HEK293T (cell line): ENCODE measurements at regions not wholly inside any gene's neighbourhood (a gene's known extent, or its start where the extent isn't known, plus 50 kb on each side); places are given as distances from the start of the nearest gene placed in this dataset.

Experiments used
- CTCF ChIA-PET: fragments of 350-600 bp; formaldehyde crosslinking; extraction: SDS; loops from one replicate; lab custom pipeline; 2021; ENCODE audit warnings: antibody characterized with exemption, inconsistent platforms; lab: Yijun Ruan, JAX
- POLR2A ChIA-PET: fragments of 350-600 bp; formaldehyde crosslinking; extraction: SDS; loops from one replicate; lab custom pipeline; 2020; ENCODE audit warnings: antibody characterized with exemption, inconsistent platforms; lab: Yijun Ruan, JAX
- DNase-seq: peaks from one replicate; pipeline ENCODE4 v3.0.0; 2012; ENCODE audit warnings: mixed read lengths; ENCODE audit errors: extremely low spot score
- ARNT ChIP-seq: fragments of 450-650 bp; IDR thresholded peaks from 2 replicates; pipeline ENCODE4 v1.6.1; 2017; ENCODE audit warnings: mild to moderate bottlenecking
- BHLHE40 ChIP-seq: fragments of 450-650 bp; IDR thresholded peaks from 2 replicates; pipeline ENCODE4 v1.6.1; 2016; ENCODE audit warnings: mild to moderate bottlenecking, moderate library complexity, borderline replicate concordance
- CTBP1 ChIP-seq: fragments of 450-650 bp; IDR thresholded peaks from 2 replicates; pipeline ENCODE4 v1.6.1; 2016; ENCODE audit warnings: borderline replicate concordance
- ELF4 ChIP-seq: fragments of 450-650 bp; IDR thresholded peaks from 2 replicates; pipeline ENCODE4 v1.6.1; 2017; ENCODE audit warnings: antibody characterized with exemption
- FOXA1 ChIP-seq: fragments of 450-650 bp; IDR thresholded peaks from 2 replicates; pipeline ENCODE4 v1.6.1; 2016; ENCODE audit warnings: mild to moderate bottlenecking
- FOXK2 ChIP-seq: fragments of 450-650 bp; IDR thresholded peaks from 2 replicates; pipeline ENCODE4 v1.6.1; 2016; ENCODE audit warnings: mild to moderate bottlenecking
- FOXM1 ChIP-seq: fragments of 450-650 bp; IDR thresholded peaks from 2 replicates; pipeline ENCODE4 v1.6.1; 2017; ENCODE audit warnings: mild to moderate bottlenecking, borderline replicate concordance
- HDGF ChIP-seq: fragments of 450-650 bp; IDR thresholded peaks from 2 replicates; pipeline ENCODE4 v1.6.1; 2017; ENCODE audit warnings: antibody characterized with exemption, borderline replicate concordance
- L3MBTL2 ChIP-seq: fragments of 450-650 bp; conservative IDR thresholded peaks from 2 replicates; pipeline ENCODE4 v1.6.1; 2016; ENCODE audit warnings: mild to moderate bottlenecking
- LEF1 ChIP-seq: fragments of 450-650 bp; IDR thresholded peaks from 2 replicates; pipeline ENCODE4 v1.6.1; 2017; ENCODE audit warnings: mild to moderate bottlenecking, borderline replicate concordance
- NFRKB ChIP-seq: fragments of 450-650 bp; IDR thresholded peaks from 2 replicates; pipeline ENCODE4 v1.6.1; 2016; ENCODE audit warnings: mild to moderate bottlenecking, moderate library complexity
- PKNOX1 ChIP-seq: fragments of 450-650 bp; IDR thresholded peaks from 2 replicates; pipeline ENCODE4 v1.6.1; 2016
- SP1 ChIP-seq: fragments of 450-650 bp; IDR thresholded peaks from 2 replicates; pipeline ENCODE4 v1.6.1; 2017
- SUZ12 ChIP-seq: fragments of 450-650 bp; IDR thresholded peaks from 2 replicates; pipeline ENCODE4 v1.6.1; 2016; ENCODE audit warnings: mild to moderate bottlenecking
- TARDBP ChIP-seq: fragments of 450-650 bp; IDR thresholded peaks from 2 replicates; pipeline ENCODE4 v1.6.1; 2016
- ZNF384 ChIP-seq: fragments of 450-650 bp; IDR thresholded peaks from 2 replicates; pipeline ENCODE4 v1.6.1; 2016

DNA sequence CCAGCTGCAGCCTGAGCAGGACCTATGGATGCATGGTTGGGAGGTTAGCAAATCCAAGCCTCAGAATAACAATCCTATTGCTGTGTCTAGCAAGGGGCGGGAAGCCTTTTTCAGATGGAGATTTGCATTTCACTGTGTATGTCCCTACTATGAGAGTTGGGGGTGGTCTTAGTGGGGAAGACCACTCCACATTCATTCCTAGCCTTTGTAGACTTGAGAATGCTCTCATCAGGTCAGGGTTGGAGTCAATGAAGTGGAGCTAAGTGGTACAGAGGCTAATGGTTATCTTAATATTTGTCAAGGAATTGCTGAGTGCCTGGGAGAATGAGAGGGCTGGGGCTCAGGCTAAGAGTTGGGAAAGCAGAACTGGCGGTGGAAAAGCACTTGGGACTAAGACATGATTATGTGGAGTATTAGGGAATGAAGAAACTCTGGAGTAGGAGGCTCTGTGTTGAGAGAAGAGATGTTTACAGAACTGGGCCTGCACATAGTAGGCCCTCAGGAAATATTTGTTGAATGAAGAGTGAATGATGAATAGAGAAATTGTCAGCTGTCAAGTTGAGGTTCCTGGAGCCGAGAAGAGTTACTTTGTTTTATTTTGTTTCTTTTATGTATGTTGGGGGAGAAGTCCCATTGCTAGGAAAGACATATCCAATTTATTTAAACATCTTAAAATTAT lies 175.5 kb upstream of the SPRY4 start:
- CTCF ChIA-PET: no interaction called here
- TF ChIP-seq ARNT (no peak), ZNF384 (no peak), CTBP1 (no peak), PKNOX1 (no peak), BHLHE40 (no peak), NFRKB (no peak), LEF1 (no peak), L3MBTL2 (no peak)
- POLR2A ChIA-PET: no interaction called here
- DNase-seq: no peak

DNA sequence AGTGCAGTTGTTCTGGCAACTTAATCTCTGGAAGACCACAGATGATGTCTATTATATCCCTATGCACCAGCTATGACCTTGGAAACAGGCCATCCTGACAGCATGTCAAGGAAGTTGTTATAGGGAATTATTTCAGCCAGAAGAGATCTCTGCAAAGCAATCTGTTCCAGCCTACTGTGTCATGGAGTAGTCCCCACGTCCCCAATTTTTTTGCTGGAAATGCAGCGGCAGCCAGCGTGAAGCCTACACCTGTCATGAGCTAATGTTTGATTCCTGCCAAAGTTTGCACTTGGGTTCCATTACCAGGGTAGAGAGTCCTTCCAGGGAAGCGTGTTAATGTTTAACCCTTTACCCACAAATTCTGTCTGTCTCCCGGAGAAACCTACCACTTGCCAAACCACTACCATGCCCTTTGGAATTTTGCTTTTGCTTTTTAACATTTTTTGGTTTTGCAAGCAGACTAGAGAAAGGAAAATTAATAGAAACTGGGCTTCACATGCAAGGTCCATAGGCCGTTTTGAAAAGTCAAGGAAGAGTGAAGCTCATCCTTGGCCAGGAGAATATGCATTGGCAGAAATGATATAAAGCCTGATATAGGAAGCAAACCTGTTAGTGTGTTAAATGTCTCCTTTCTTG lies 174.9 kb upstream of the SPRY4 start:
- TF ChIP-seq PKNOX1: no peak
- POLR2A ChIA-PET: no interaction called here
- DNase-seq: no peak
- CTCF ChIA-PET: no interaction called here

GRCh38 chr5:142498298-142498697 lies 173.5 kb upstream of the SPRY4 start:
- ChIA-PET POLR2A (no interaction called here), CTCF (no interaction called here)
- no peak for DNase-seq
- TF ChIP-seq SUZ12: no peak
- no peak for TF ChIP-seq LEF1
- no peak for TF ChIP-seq L3MBTL2
- no peak for TF ChIP-seq BHLHE40
- no peak for TF ChIP-seq HDGF
- no peak for TF ChIP-seq FOXA1
- TF ChIP-seq PKNOX1: no peak

- ChIA-PET POLR2A (no interaction called here), CTCF (no interaction called here)
- TF ChIP-seq ARNT (no peak), BHLHE40 (no peak), ZNF384 (no peak), ELF4 (no peak), SP1 (no peak)
- DNase-seq: no peak
These were observed 170.7 kb upstream of the SPRY4 start for GRCh38 chr5:142495531-142495930.

- no peak for DNase-seq
- TF ChIP-seq ZNF384 (no peak), ARNT (no peak), PKNOX1 (no peak), CTBP1 (no peak), NFRKB (no peak), FOXA1 (no peak), FOXM1 (no peak), SP1 (no peak), ELF4 (no peak), L3MBTL2 (no peak), FOXK2 (no peak), TARDBP (no peak), HDGF (no peak), SUZ12 (no peak), BHLHE40 (no peak)
- POLR2A ChIA-PET: no interaction called here
- CTCF ChIA-PET: interaction anchor here (0.6 kb wide), 1 partner anchor 25 kb away, joined by 3 read pairs; no protein-coding TSS in a partner anchor
These were observed 169.2 kb upstream of the SPRY4 start for GRCh38 chr5:142493875-142494518.

GRCh38 chr5:142492781-142493281 lies 168.0 kb upstream of the SPRY4 start:
- TF ChIP-seq FOXA1 (no peak), ELF4 (no peak), SUZ12 (no peak)
- POLR2A ChIA-PET: no interaction called here
- no peak for DNase-seq
- CTCF ChIA-PET: interaction anchor here (0.7 kb wide), 1 partner anchor 1159 kb away, joined by 3 read pairs; no protein-coding TSS in a partner anchor

DNA sequence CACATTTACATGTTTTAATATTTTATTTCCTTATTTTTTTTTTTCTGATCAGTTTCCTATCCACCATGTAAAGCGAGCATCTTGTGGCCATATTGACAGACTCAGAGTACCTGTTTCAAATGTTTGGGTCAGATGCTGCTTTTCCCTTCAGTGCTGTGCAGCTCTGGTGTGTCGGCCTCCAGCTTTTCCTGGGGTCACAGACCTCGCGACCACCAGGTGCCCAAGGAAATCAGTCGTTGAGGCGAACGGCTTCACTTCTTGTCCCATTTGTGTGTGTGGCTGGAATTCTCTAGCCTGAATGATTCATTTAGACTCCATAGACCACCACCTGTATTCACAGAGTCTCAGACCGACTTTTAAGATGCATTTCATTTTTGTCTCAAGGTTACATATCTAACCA lies 166.9 kb upstream of the SPRY4 start:
- TF ChIP-seq FOXK2 (no peak), PKNOX1 (no peak), TARDBP (no peak), ZNF384 (no peak), FOXM1 (no peak), SUZ12 (no peak), FOXA1 (no peak)
- POLR2A ChIA-PET: no interaction called here
- DNase-seq: no peak
- CTCF ChIA-PET: interaction anchor here (0.6 kb wide), 1 partner anchor 307 kb away, joined by 10 read pairs; no protein-coding TSS in a partner anchor
